HG03442 (cell line): ENCODE measurements at regions not wholly inside any gene's neighbourhood (a gene's known extent, or its start where the extent isn't known, plus 50 kb on each side); places are given as distances from the start of the nearest gene placed in this dataset.
"Not testable (repeated sequence)": the region's sequence is repeated elsewhere in the genome, so short reads cannot be mapped to it uniquely, and the experiment has no call there.

Experiments used
- ATAC-seq: cut with Tn5 transposase; IDR thresholded peaks from one replicate; pipeline ENCODE4 v1.9.1; 2021; ENCODE audit warnings: mild to moderate bottlenecking, moderate library complexity; ENCODE audit not compliant: unreplicated experiment

GRCh38 chr5:104611135-104611767 lies 1048.7 kb upstream of the NUDT12 start:
- no peak for ATAC-seq

GRCh38 chr5:104606258-104606829 lies 1043.8 kb upstream of the NUDT12 start:
- no peak for ATAC-seq

- ATAC-seq, result no peak
These were observed 1037.1 kb upstream of the NUDT12 start for GRCh38 chr5:104599726-104600125.

- ATAC-seq, result no peak
These were observed 1035.7 kb upstream of the NUDT12 start for GRCh38 chr5:104598285-104598684.

- ATAC-seq, result no peak
These were observed 1032.3 kb upstream of the NUDT12 start for GRCh38 chr5:104594850-104595249.

GRCh38 chr5:104576677-104577076 lies 1014.1 kb upstream of the NUDT12 start:
- no peak for ATAC-seq

GRCh38 chr5:104573949-104574709 lies 1011.5 kb upstream of the NUDT12 start:
- no peak for ATAC-seq

- no peak for ATAC-seq
These were observed 1007.0 kb upstream of the NUDT12 start for GRCh38 chr5:104569621-104570020.

GRCh38 chr5:104564530-104564929 lies 1001.9 kb upstream of the NUDT12 start:
- no peak for ATAC-seq

GRCh38 chr5:104556957-104557356 lies 994.4 kb upstream of the NUDT12 start:
- no peak for ATAC-seq

- no peak for ATAC-seq
These were observed 989.0 kb upstream of the NUDT12 start for GRCh38 chr5:104551628-104552027.

- not testable (repeated sequence) for ATAC-seq
These were observed 984.3 kb upstream of the NUDT12 start for GRCh38 chr5:104546871-104547270.

- no peak for ATAC-seq
These were observed 978.7 kb upstream of the NUDT12 start for GRCh38 chr5:104541141-104541785.

GRCh38 chr5:104540448-104540847 lies 977.9 kb upstream of the NUDT12 start:
- no peak for ATAC-seq

GRCh38 chr5:104539618-104540350 lies 977.2 kb upstream of the NUDT12 start:
- no peak for ATAC-seq

- ATAC-seq, result no peak
These were observed 976.1 kb upstream of the NUDT12 start for GRCh38 chr5:104538734-104539133.

- no peak for ATAC-seq
These were observed 970.9 kb upstream of the NUDT12 start for GRCh38 chr5:104533498-104533897.

GRCh38 chr5:104526866-104527265 lies 964.3 kb upstream of the NUDT12 start:
- ATAC-seq, result no peak

GRCh38 chr5:104513640-104514072 lies 951.1 kb upstream of the NUDT12 start:
- no peak for ATAC-seq

GRCh38 chr5:104513121-104513602 lies 950.6 kb upstream of the NUDT12 start:
- ATAC-seq, result no peak
